ENCODE measurements at regions not wholly inside any gene's neighbourhood (a gene's known extent, or its start where the extent isn't known, plus 50 kb on each side); places are given as distances from the start of the nearest gene placed in this dataset.
A peak's percentile ranks its signal among the peaks of the same experiment; 100 is the strongest.

GRCh38 chr11:69567951-69568808 is 72.8 kb upstream of the CCND1 start:
- H2BK5ac ChIP-seq (ENCODE audit: low read depth, low read length, poor library complexity, severe bottlenecking) = peak overlapping the region; percentile 17
- ChIA-PET CTCF (interaction anchor here (0.5 kb wide), 1 partner anchor 65 kb away, joined by 4 read pairs; no protein-coding TSS in a partner anchor), POLR2A (ENCODE audit: unreplicated experiment) (no interaction called here)
- WGBS, 2 experiments (ENCODE audit: extremely low coverage in 2 of 2, insufficient read length in 1 of 2) = 78% methylated on average over 13 of the region's 18 CpGs; no CpG with 5 or more reads in 1 of the 2 experiments
- no peaks in the 10 kb centered on the region for H3K9me3 ChIP-seq (ENCODE audit: control insufficient read depth, insufficient read depth, low read length)
- H3K18ac ChIP-seq (ENCODE audit: low read depth, low read length) = peak overlapping the region; percentile 38; the same call in 1 of the 2 replicates
- in situ Hi-C loops (cut with MboI; ENCODE audit: low sequenced_read_pairs) (no loop called here), dilution Hi-C loops (cut with HindIII; ENCODE audit: low sequenced_read_pairs, unreplicated experiment) (no loop called here), intact Hi-C loops (cut with micrococcal nuclease) (no loop called here)
- peak overlapping the region; percentile 87 for H2BK120ac ChIP-seq (ENCODE audit: low read depth, low read length)
- H3K4me1 ChIP-seq (ENCODE audit: control insufficient read depth, insufficient read depth, low read length) = peaks cover 10% of the 10 kb centered on the region
- DNase-seq (peak; percentile 23), ATAC-seq (ENCODE audit: low read depth) (peak; percentile 86)
- peak overlapping the region; percentile 31 to 75; a peak in 3 of 4 replicates for H4K8ac ChIP-seq (ENCODE audit: low read depth in 2 of 2, low read length in 2 of 2)
- H2BK15ac ChIP-seq (ENCODE audit: low read depth, low read length) = peak overlapping the region; percentile 76; the same call in 2 of the 3 replicates
- peak overlapping the region; percentile 86 for H2AFZ ChIP-seq (replicated peaks; ENCODE audit: low read length, poor library complexity)
- H3K23ac ChIP-seq (ENCODE audit: low read depth, low read length) = peak overlapping the region; percentile 51; the same call in 1 of the 2 replicates
- H4K20me1 ChIP-seq (ENCODE audit: insufficient read depth, low read length) = no peaks in the 10 kb centered on the region
- peak overlapping the region; percentile 23; the same call in 1 of the 2 replicates for H3K4me2 ChIP-seq (ENCODE audit: low read depth, low read length)
- no peak overlapping the region for H3K9ac ChIP-seq (ENCODE audit: low read depth, low read length)
- H2AK5ac ChIP-seq (ENCODE audit: low read depth, low read length) = peak overlapping the region; percentile 70
- H3K79me1 ChIP-seq (ENCODE audit: low read depth in 1 of 2, low read length in 2 of 2) = no peaks in the 10 kb centered on the region
- H3K4me3 ChIP-seq (ENCODE audit: insufficient read depth, low read depth, low read length) = no peak overlapping the region
- H3K56ac ChIP-seq (ENCODE audit: extremely low read depth, insufficient read depth, low read length) = no peak overlapping the region
- BruUV-seq (replicated peaks) = no TSS peak
- peaks cover 14% of the 10 kb centered on the region for H3K9me1 ChIP-seq (ENCODE audit: insufficient read depth, low read length)
- peak overlapping the region; percentile 19; the same call in 1 of the 2 replicates for H4K5ac ChIP-seq (ENCODE audit: low read depth, low read length)
- H4K91ac ChIP-seq (ENCODE audit: insufficient read depth, low read depth, low read length) = peak overlapping the region; percentile 74
- peak overlapping the region; percentile 65 for H3K14ac ChIP-seq (replicated peaks; ENCODE audit: low read depth, low read length)
- peak overlapping the region; percentile 76 for H2AK9ac ChIP-seq (replicated peaks; ENCODE audit: low read depth, low read length, poor library complexity)
- no peak overlapping the region for H3K27ac ChIP-seq (ENCODE audit: insufficient read depth, low read length)
- peak overlapping the region; percentile 91 for H2BK20ac ChIP-seq (ENCODE audit: low read depth, low read length)
- H3K36me3 ChIP-seq (ENCODE audit: control insufficient read depth, insufficient read depth, low read length) = no peaks in the 10 kb centered on the region
- H3K4ac ChIP-seq (ENCODE audit: low read depth, low read length) = peak overlapping the region; percentile 77
- peaks cover 12% of the 10 kb centered on the region for H3K27me3 ChIP-seq (ENCODE audit: control insufficient read depth, insufficient read depth, low read length)
- TF ChIP-seq NFE2L2 (IDR thresholded peaks at IDR 0.05; ENCODE audit: low read depth, low read length) (no peak), MXI1 (IDR thresholded peaks at IDR 0.05; ENCODE audit: borderline replicate concordance, low read depth, low read length) (no peak), CHD1 (IDR thresholded peaks at IDR 0.05; ENCODE audit: low read depth, low read length) (no peak), ELK1 (IDR thresholded peaks at IDR 0.05; ENCODE audit: borderline replicate concordance, low read depth, low read length) (no peak), MAZ (IDR thresholded peaks at IDR 0.05; ENCODE audit: borderline replicate concordance, low read depth, low read length) (no peak), FOS (IDR thresholded peaks at IDR 0.05; ENCODE audit: low read depth, low read length) (no peak), RAD21 (IDR thresholded peaks at IDR 0.05; ENCODE audit: low read length) (no peak), BHLHE40 (IDR thresholded peaks at IDR 0.05; ENCODE audit: low read depth, low read length) (no peak), POLR2A (IDR thresholded peaks at IDR 0.05; ENCODE audit: low read depth, low read length) (no peak), MAFK (IDR thresholded peaks at IDR 0.05; ENCODE audit: low read depth, low read length) (no peak), USF2 (IDR thresholded peaks at IDR 0.05; ENCODE audit: low read depth, low read length) (no peak), CTCF (conservative IDR thresholded peaks at IDR 0.05; ENCODE audit: low read depth, low read length) (no peak), SMC3 (IDR thresholded peaks at IDR 0.05; ENCODE audit: low read depth, low read length) (no peak), RFX5 (IDR thresholded peaks at IDR 0.05; ENCODE audit: low read depth, low read length) (no peak)

Data from IMR-90 (cell line).